ENCODE measurements at regions not wholly inside any gene's neighbourhood (a gene's known extent, or its start where the extent isn't known, plus 50 kb on each side); places are given as distances from the start of the nearest gene placed in this dataset.

GRCh38 chr10:108275895-108276685 is 1111.6 kb upstream of the SORCS1 start:
- no peak for DNase-seq

GRCh38 chr10:108260383-108260906 is 1095.9 kb upstream of the SORCS1 start:
- DNase-seq: no peak

- DNase-seq: no peak
Measured at GRCh38 chr10:108254089-108254488, 1089.6 kb upstream of the SORCS1 start.

DNA sequence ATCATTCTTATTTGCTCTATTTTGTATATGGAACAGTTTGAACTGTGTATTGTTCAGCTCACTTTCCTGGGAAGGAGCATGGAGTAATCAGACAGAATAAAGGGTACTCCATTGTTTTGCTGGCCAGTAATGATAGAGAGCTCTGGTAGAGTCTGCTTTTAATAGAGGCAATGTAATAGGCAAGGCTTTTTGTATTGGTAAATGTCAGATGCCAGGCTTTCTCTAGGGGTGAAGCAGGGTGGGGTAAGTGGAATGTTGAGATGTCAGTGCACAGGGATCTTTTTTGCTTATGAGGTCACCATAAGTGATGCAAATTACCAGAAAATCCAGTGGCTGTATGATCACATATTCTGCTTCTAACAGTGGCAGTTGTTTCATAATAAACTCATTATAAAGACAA is 1088.3 kb upstream of the SORCS1 start:
- DNase-seq: no peak

DNA sequence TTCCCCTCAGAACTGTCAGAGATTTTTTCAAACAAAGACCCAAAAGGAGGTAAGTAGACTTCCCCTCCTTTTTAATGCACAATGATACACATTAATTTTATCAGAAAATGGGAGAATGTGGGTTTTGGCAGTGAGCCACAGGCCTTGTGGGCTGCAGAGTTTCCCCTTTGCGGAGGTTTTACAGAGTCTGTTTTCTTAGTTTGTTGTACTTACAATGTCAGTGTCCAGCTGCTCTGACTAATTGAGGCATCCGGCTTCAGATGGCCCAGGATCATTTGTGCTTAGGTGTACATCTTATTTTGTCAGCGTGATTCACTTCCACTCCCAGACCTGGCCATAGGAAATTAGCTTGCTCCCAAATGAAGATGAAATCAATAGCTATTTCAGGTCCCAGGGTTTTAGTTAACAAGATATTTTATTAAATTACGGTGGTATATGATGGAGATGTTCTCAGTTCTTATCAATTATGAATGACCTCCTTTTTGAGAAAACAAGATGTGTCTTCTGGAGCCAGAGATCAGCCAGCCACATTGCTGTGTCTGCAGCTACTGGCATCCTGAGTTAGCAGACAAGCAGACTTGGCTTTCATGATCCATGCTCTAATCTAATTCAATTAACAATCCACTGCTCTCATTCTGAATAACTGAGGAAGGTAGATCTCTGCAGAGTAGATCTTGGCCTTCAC is 1086.6 kb upstream of the SORCS1 start:
- no peak for DNase-seq

GRCh38 chr10:108249940-108250339 is 1085.4 kb upstream of the SORCS1 start:
- no peak for DNase-seq

GRCh38 chr10:108244443-108245228 is 1080.1 kb upstream of the SORCS1 start:
- no peak for DNase-seq

DNA sequence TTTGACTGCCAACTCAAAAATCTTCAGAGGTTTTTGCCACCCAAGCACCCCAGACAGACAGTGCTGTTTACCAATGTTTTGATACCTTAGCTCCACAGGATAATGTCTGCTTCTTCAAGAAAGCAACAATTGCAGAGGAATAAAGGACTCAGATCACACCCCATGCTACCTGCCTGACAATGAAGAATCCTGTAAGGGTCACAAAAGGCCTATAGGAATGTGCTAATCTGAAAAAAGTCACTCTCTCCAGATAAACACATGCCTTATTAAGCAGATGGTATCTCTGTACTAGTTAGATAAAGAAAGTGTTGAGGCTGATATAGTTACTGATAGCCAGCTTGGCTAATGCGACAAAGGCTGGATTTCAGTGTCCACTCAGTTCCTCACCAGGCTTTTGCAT is 1076.7 kb upstream of the SORCS1 start:
- DNase-seq: no peak

DNA sequence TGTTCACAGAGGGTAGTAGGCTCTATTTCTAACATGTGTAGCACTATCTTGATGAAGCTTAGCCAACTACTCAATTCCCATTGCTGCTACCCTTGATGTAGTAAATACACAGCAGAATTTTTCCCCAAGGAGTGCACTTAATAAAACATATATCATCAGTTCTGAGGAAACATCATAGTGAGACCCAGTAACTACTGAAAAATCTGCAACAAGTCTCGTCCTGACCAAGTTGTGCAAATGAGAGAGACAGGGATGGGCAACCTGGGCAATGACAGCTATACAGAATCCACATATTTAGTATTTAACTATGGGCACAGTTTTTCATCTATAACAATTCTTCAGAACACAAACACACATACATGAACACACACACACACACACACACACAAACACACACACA is 1073.8 kb upstream of the SORCS1 start:
- DNase-seq: no peak

DNA sequence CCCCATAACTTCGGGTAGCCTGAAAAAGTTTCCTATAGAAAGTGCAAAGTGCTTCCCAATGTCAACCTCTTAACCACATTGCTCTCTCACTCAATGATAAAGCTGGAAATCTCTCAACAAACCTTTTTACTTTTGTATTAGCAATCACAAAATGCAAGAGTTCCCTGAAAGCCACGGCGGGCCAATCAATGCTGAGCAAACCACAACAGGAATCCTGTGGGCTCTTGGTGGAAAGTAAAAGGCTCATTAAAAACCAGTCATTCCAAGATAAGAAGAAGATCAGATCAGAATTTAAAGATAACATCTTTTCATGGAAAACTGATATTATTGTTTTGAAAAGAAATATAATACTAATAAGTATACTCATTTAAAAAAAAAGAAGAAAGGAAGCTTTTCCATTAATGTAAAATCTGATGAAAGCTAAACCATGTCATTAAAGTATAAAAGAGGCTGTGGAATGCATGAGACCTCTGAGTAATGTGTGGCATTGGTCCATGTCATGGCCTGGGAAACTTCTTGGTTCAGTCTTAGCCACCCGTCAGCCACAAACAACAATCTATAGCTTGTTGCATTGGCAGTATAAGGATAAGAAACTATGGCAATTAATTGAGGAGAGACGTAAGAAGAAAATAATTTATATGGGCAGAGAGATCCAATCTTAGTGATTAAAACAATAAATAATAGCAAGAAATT is 1066.1 kb upstream of the SORCS1 start:
- no peak for DNase-seq

GRCh38 chr10:108208732-108209131 is 1044.2 kb upstream of the SORCS1 start:
- DNase-seq: no peak

DNA sequence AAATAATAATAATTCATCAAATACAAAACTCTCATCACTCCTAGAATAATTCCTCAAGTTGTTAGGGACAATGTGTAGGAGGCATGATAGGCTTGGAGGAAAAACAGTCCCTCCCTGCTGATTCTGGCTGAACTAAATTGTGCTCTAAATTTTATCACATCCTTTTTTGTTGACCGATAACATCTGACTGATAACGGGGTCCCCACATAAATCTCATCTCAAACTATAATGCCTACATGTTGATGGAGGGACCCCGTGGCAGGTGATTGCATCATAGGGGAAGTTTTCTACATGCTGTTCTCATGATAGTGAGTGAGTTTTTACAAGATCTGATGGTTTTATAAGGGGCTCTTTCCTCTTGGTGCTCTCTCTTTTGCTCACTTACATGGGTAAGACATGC is 1043.5 kb upstream of the SORCS1 start:
- no peak for DNase-seq

GRCh38 chr10:108204528-108205305 is 1040.2 kb upstream of the SORCS1 start:
- peak in 1 of 2 experiments; percentile 3 for DNase-seq

GRCh38 chr10:108203905-108204527 is 1039.5 kb upstream of the SORCS1 start:
- DNase-seq: no peak

GRCh38 chr10:108187408-108188012 is 1023.0 kb upstream of the SORCS1 start:
- no peak for DNase-seq

DNA sequence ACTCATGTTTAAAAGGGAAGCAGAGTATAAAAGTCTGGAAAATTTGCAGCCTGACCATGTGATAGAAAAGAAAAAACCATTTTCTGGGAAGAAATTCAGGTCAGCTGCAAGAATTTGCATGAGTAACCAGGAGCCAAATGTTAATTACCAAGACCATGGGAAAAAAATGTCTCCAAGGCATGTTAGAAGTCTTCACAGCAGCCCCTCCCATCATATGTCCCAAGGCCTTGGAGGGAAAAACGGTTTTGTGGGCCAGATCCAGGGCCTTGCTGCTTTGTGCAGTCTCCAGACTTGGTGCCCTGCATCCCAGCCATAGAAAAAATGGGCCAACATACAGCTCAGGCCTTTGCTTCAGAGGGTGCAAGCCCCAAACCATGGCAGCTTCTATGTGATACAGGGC is 1019.6 kb upstream of the SORCS1 start:
- no peak for DNase-seq

DNA sequence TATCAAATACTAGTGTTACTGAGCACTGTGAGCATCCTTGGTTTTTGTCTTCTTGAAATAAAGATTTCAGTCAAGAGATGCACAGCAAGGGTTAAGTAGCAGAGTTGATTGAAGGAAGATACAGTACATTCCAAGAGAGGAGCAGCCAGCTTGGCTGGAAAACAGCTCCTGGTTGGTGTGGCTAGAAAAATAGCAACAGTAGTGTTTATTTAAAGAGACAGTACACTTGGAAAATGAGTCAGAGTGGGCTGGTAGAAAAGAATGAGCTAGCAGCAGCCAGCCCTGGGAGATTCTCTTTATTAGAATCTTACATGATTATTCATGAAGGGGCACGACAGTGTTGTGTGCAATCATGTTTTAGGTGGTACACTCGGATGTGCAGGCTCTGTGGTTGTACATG is 1016.4 kb upstream of the SORCS1 start:
- no peak for DNase-seq

DNA sequence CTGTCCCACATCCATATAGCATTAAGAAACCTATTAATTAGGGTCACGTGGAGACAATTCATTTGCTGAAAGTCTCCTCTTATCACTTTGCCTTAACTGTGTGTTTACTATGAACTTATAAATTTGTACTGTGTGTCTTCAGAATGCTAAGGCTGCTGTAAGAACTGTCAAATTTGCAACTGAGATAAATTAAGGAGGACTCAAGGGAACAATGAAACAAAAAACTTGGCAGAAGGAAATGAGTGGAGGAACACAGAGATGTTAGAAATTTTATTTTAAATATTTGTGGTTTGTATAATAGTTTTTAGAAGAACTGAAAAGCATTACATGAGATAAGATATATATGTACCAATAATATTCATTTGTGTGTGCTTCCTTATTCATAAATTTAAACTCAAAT is 1005.3 kb upstream of the SORCS1 start:
- no peak for DNase-seq

DNA sequence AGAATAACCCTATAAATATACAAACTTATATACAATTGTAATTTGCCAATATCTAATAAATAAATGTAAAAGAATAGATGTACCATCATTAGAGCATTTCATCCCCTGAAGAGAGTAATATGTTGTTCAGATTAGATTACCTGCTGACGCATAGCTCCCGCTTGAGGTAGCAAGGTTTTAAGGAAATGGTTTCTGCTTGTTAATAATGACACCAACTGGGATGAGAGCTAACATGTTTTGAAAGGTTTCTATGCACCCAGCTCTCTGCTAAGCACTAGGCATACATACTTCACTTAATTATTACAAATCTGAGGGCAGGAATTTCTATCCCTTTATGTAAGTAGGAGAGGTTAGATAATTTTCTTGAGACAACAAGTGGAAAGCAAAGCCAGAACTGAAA is 1003.3 kb upstream of the SORCS1 start:
- DNase-seq: no peak

- no peak for DNase-seq
Measured at GRCh38 chr10:108166401-108166800, 1001.9 kb upstream of the SORCS1 start.

DNA sequence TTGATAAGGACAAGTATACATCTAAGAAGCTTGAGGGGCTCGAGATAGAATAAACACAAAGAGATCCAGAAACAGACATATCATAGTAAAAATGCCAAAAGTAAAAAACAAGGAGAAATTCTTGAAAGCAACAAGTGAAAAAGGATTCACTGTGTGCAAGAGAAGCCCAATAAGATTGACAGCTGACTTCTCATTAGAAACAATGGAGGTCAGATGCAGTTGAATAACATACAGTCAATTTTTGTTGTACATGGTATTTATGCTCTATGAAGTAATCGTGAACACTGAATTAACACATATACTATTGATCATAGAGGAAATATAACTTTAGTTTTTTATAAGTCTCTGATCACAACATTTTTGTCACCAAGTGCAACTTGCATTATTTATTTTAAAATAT is 982.8 kb upstream of the SORCS1 start:
- no peak for DNase-seq
